Ovary (tissue), 7 donors: ENCODE measurements at regions not wholly inside any gene's neighbourhood (a gene's known extent, or its start where the extent isn't known, plus 50 kb on each side); places are given as distances from the start of the nearest gene placed in this dataset.

Experiments used
- DNase-seq, 5 donors: peaks; one replicate each; pipeline ENCODE4 v3.0.0-alpha.2; 2019 to 2020
- H3K27ac ChIP-seq, 2 donors: fragments of 200-600 bp; one replicate each; pipeline versions ENCODE4 v1.5.1 to v1.8.0; 2019 to 2022
- H3K27me3 ChIP-seq: fragments of 200-600 bp; one replicate; pipeline ENCODE4 v1.8.0; 2022
- H3K36me3 ChIP-seq: fragments of 200-600 bp; sonication (generic); one replicate; pipeline ENCODE4 v1.5.1; 2019
- H3K4me1 ChIP-seq: one replicate; pipeline ENCODE4 v1.8.1; 2013; ENCODE audit warnings: mild to moderate bottlenecking, moderate library complexity; ENCODE audit not compliant: insufficient read depth
- H3K4me3 ChIP-seq: fragments of 200-600 bp; sonication (generic); one replicate; pipeline ENCODE4 v1.5.1; 2017
- H3K9me3 ChIP-seq, 2 donors: fragments of 200-600 bp in 1 of 2; sonication (generic) in 1 of 2; one replicate each; pipeline versions ENCODE4 v1.5.1 to v1.8.1; 2013 to 2019; ENCODE audit warnings: mild to moderate bottlenecking in 1 of 2, moderate library complexity in 1 of 2
- EP300 ChIP-seq: sonication (generic); formaldehyde crosslinking; IDR thresholded peaks from one replicate; pipeline ENCODE4 v1.6.1; 2017; ENCODE audit warnings: antibody characterized with exemption
- POLR2A ChIP-seq: fragments of 450-650 bp; IDR thresholded peaks from one replicate; pipeline ENCODE4 v1.6.1; 2017; ENCODE audit warnings: antibody characterized with exemption, mild to moderate bottlenecking, moderate library complexity
- WGBS, 3 donors: extraction: QIAGEN DNeasy Blood & Tissue Kit in 1 of 3; methylation state at CpG; one replicate each; pipeline versions ENCODE4 v1.1.5 to v1.1.7; 2013 to 2017; 5-methylcytosine and 5-hydroxymethylcytosine counted together
- intact Hi-C, 4 donors: fragments of 100-400 bp; cut with DNase I; formaldehyde crosslinking; loops; one replicate each; pipeline versions ENCODE4 v1.11.0 to v1.15.1; 2022 to 2023
- TF ChIP-seq, protein P1 (sequence below), 3 donors: fragments of 450-650 bp in 2 of 3; fragments of 200-600 bp in 1 of 3; IDR thresholded peaks; one replicate each; pipeline versions ENCODE4 v1.5.1 to v1.8.0; 2016 to 2022; ENCODE audit warnings: antibody characterized with exemption in 3 of 3, mild to moderate bottlenecking in 1 of 3
- donor health status: DM: no; HTN: no; CAD: no; lungs with moderate emphysema.
- donor health status: DM: no; HTN: no; CAD: no.
- donor health status: Bipolar disorder and iron deficiency.
- donor health status: DM: no; HTN: no; CAD: no.
- donor health status: DM: yes; HTN: yes; CAD: no.

DNA sequence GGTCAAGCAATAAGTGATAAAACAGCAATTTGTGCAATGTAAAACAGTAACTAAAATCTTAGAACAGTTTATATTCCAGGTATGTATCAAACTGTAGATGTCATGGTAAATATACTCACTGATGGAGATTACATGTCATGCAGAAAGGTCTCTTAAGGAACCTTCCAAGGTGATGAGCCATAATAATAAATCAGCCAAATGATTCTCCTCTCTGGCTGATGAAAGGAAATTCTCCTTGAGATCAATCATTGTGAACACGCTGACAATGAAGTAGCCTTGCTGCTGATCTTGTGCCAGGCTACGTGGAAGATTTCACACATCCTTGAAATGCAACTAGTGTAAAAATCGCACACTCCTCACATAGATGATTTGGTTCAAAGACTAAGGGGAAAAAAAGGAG is 392.5 kb upstream of the CDH7 start:
- intact Hi-C loops = no loop called here
- DNase-seq = no peak
- TF ChIP-seq POLR2A = no peak
- no peak for TF ChIP-seq EP300
- TF ChIP-seq, protein P1, sequence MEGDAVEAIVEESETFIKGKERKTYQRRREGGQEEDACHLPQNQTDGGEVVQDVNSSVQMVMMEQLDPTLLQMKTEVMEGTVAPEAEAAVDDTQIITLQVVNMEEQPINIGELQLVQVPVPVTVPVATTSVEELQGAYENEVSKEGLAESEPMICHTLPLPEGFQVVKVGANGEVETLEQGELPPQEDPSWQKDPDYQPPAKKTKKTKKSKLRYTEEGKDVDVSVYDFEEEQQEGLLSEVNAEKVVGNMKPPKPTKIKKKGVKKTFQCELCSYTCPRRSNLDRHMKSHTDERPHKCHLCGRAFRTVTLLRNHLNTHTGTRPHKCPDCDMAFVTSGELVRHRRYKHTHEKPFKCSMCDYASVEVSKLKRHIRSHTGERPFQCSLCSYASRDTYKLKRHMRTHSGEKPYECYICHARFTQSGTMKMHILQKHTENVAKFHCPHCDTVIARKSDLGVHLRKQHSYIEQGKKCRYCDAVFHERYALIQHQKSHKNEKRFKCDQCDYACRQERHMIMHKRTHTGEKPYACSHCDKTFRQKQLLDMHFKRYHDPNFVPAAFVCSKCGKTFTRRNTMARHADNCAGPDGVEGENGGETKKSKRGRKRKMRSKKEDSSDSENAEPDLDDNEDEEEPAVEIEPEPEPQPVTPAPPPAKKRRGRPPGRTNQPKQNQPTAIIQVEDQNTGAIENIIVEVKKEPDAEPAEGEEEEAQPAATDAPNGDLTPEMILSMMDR (IDR thresholded peaks at IDR 0.05) = no peak
- H3K27ac ChIP-seq = no peak overlapping the region
- no peaks in the 10 kb centered on the region for H3K36me3 ChIP-seq
- no peaks in the 10 kb centered on the region for H3K4me1 ChIP-seq
- no peaks in the 10 kb centered on the region for H3K27me3 ChIP-seq
- no peaks in the 10 kb centered on the region for H3K9me3 ChIP-seq
- H3K4me3 ChIP-seq = no peak overlapping the region
- WGBS, 3 donors = 79 to 87% (median 83%) methylated on average over 3 of the region's 3 CpGs

DNA sequence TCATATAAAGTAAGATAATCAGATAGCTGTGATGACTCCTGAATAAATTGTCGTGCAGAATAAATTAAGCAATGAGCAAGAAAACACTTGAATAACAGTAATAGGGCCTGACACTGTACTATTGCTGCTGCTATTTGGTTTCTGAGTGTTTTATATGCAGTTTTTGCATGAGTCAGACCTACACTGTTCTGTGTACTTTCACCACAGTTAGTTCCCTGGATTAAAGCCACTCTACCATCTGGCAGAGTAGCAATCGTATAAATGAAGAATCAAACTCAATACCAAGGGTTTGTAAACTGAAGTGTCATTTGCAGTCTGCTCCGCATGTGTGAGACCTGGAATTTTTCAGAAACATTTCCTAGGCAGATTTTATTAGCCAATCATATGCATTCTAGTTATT is 398.6 kb upstream of the CDH7 start:
- TF ChIP-seq, protein P1 (IDR thresholded peaks at IDR 0.05) = no peak
- TF ChIP-seq POLR2A (no peak), EP300 (no peak)
- DNase-seq = no peak
- Histone ChIP-seq H3K27ac (no peak overlapping the region), H3K36me3 (no peaks in the 10 kb centered on the region), H3K4me1 (no peaks in the 10 kb centered on the region), H3K4me3 (no peak overlapping the region), H3K27me3 (no peaks in the 10 kb centered on the region), H3K9me3 (no peaks in the 10 kb centered on the region)
- WGBS, 3 donors = 43 to 48% (median 46%) methylated on average over 3 of the region's 3 CpGs
- intact Hi-C loops = no loop called here

DNA sequence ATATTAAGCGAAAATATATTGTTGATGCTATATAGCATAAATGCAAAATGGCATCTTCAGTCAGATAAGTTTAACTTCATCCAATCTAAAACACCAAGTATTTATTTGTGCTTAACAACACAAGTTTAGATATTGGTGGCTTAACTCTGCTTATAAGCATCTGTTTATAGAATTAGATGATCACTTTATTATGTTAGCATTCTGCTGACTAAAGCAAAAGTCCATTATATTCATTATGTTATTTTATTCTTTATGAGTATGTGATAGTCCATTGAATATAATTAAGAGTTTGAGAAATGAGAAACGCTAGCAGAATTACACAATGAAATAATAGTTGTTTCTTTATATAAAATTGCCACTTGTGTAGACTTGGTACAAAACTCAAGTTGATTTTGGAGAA is 401.2 kb upstream of the CDH7 start:
- H3K4me3 ChIP-seq = no peak overlapping the region
- intact Hi-C loops = no loop called here
- no peak for TF ChIP-seq EP300
- TF ChIP-seq, protein P1 (IDR thresholded peaks at IDR 0.05) = no peak
- TF ChIP-seq POLR2A = no peak

DNA sequence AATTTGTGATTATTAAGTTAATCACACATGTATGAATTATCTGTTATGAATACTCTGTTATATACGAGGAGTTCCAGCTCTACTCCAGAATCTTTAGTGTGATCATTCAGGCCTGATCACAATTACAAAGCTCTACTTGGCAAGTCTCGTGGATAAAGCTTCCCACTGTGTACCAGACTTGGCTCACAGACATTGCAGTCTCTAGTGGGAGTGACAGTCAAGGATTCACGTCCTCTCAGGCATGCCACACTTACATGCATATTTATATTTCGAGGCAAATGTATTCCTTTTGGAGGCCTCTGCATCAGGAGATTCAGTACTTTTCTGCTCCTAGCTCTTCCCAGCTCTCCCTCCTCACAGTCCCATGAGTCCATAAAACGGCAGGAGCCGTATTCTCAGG is 403.4 kb upstream of the CDH7 start:
- intact Hi-C loops = no loop called here
- Histone ChIP-seq H3K4me3 (no peak overlapping the region), H3K27ac (no peak overlapping the region), H3K27me3 (no peaks in the 10 kb centered on the region), H3K36me3 (no peaks in the 10 kb centered on the region), H3K9me3 (no peaks in the 10 kb centered on the region), H3K4me1 (no peaks in the 10 kb centered on the region)
- no peak for TF ChIP-seq EP300
- no peak for TF ChIP-seq POLR2A
- TF ChIP-seq, protein P1 (IDR thresholded peaks at IDR 0.05) = no peak
- no peak for DNase-seq
- WGBS, 3 donors = 60 to 73% (median 69%) methylated on average over 6 of the region's 6 CpGs

More for the DNA sequence above, 401.2 kb upstream of the CDH7 start:
- no peak for DNase-seq
- WGBS, 3 donors = 84 to 91% (median 87%) methylated on average over 2 of the region's 2 CpGs
- H3K4me1 ChIP-seq = no peaks in the 10 kb centered on the region
- no peaks in the 10 kb centered on the region for H3K27me3 ChIP-seq
- no peak overlapping the region for H3K27ac ChIP-seq
- H3K36me3 ChIP-seq = no peaks in the 10 kb centered on the region
- H3K9me3 ChIP-seq = no peaks in the 10 kb centered on the region

DNA sequence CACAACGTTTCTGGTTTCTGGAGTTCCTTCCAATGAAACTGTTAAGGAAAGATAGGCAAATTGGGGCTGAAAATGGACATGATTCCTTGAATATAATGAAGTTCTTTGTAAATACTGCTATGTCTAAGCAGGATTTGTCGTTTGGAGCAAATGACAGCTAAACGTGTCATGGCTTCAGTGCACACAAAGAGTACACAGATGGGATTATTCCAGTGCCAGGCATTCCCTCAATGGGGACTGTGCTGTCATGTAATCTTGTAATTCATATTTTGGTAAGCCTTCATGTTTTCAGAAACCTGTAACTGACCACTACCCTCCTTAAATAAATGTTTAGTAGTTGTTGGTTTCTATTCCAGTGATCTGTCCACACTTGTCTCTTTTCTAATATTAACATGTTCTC is 404.7 kb upstream of the CDH7 start:
- Histone ChIP-seq H3K36me3 (no peaks in the 10 kb centered on the region), H3K27me3 (no peaks in the 10 kb centered on the region), H3K4me1 (no peaks in the 10 kb centered on the region), H3K9me3 (no peaks in the 10 kb centered on the region), H3K27ac (no peak overlapping the region), H3K4me3 (no peak overlapping the region)
- WGBS, 3 donors = 85 to 87% (median 86%) methylated on average over 3 of the region's 3 CpGs
- intact Hi-C loops = no loop called here
- no peak for DNase-seq
- TF ChIP-seq, protein P1 (IDR thresholded peaks at IDR 0.05) = no peak
- no peak for TF ChIP-seq EP300
- TF ChIP-seq POLR2A = no peak
